ENCODE measurements at regions not wholly inside any gene's neighbourhood (a gene's known extent, or its start where the extent isn't known, plus 50 kb on each side); places are given as distances from the start of the nearest gene placed in this dataset.

DNA sequence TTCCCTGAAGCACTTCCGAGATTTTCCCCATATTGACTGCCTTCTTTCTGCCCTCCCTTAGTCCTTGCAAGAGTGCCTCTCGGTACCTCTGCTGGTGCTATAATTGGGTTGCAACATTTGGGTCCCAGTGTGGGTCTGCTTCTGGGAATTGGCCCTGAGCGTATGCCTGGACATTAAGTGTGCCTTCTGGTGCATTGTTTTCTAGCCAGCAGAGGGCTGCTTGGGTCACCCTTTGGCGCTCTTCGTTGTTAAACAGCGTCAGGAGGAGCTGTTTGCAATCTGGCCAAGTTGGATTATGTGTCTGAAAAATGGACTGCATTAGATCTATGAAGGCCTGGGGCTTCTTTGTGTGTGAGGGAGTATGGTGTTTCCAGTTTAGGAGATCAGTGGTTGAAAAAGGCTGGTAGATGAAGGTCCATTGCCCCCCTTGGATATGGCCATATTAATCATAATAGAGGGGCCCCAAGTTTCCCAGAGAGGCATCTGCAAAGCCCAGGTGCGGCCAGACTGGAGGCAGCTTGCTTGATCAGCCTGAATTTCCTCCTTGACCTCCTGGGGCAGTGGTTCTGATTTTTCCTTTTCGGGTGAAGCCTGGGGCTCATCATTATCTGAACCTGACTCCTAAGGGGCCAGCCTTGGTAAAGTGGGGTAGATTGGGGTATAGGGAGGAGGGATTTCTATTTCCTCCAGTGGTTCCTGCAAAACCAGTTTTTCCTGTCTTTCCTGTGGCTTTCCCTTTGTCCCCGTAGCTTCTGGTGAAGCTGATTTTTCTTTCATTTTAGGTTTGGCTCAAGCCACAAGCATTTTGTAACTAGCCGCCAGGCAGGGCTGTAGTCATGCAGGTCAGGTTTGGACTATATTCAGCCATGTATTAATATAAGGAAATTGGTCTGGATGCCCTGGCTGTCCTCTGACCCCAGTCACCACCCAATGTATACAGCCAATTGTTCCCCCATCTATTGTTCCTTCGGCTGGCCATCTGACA lies 85.4 kb upstream of the GPR6 start (continued):
- TF ChIP-seq, protein P1, sequence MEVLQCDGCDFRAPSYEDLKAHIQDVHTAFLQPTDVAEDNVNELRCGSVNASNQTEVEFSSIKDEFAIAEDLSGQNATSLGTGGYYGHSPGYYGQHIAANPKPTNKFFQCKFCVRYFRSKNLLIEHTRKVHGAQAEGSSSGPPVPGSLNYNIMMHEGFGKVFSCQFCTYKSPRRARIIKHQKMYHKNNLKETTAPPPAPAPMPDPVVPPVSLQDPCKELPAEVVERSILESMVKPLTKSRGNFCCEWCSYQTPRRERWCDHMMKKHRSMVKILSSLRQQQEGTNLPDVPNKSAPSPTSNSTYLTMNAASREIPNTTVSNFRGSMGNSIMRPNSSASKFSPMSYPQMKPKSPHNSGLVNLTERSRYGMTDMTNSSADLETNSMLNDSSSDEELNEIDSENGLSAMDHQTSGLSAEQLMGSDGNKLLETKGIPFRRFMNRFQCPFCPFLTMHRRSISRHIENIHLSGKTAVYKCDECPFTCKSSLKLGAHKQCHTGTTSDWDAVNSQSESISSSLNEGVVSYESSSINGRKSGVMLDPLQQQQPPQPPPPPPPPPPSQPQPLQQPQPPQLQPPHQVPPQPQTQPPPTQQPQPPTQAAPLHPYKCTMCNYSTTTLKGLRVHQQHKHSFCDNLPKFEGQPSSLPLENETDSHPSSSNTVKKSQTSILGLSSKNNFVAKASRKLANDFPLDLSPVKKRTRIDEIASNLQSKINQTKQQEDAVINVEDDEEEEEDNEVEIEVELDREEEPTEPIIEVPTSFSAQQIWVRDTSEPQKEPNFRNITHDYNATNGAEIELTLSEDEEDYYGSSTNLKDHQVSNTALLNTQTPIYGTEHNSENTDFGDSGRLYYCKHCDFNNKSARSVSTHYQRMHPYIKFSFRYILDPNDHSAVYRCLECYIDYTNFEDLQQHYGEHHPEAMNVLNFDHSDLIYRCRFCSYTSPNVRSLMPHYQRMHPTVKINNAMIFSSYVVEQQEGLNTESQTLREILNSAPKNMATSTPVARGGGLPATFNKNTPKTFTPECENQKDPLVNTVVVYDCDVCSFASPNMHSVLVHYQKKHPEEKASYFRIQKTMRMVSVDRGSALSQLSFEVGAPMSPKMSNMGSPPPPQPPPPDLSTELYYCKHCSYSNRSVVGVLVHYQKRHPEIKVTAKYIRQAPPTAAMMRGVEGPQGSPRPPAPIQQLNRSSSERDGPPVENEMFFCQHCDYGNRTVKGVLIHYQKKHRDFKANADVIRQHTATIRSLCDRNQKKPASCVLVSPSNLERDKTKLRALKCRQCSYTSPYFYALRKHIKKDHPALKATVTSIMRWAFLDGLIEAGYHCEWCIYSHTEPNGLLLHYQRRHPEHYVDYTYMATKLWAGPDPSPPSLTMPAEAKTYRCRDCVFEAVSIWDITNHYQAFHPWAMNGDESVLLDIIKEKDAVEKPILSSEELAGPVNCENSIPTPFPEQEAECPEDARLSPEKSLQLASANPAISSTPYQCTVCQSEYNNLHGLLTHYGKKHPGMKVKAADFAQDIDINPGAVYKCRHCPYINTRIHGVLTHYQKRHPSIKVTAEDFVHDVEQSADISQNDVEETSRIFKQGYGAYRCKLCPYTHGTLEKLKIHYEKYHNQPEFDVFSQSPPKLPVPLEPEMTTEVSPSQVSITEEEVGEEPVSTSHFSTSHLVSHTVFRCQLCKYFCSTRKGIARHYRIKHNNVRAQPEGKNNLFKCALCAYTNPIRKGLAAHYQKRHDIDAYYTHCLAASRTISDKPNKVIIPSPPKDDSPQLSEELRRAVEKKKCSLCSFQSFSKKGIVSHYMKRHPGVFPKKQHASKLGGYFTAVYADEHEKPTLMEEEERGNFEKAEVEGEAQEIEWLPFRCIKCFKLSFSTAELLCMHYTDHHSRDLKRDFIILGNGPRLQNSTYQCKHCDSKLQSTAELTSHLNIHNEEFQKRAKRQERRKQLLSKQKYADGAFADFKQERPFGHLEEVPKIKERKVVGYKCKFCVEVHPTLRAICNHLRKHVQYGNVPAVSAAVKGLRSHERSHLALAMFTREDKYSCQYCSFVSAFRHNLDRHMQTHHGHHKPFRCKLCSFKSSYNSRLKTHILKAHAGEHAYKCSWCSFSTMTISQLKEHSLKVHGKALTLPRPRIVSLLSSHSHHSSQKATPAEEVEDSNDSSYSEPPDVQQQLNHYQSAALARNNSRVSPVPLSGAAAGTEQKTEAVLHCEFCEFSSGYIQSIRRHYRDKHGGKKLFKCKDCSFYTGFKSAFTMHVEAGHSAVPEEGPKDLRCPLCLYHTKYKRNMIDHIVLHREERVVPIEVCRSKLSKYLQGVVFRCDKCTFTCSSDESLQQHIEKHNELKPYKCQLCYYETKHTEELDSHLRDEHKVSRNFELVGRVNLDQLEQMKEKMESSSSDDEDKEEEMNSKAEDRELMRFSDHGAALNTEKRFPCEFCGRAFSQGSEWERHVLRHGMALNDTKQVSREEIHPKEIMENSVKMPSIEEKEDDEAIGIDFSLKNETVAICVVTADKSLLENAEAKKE (CRISPR knock-in tag; IDR thresholded peaks at IDR 0.05): peak; percentile 86
- TF ChIP-seq JUNB (IDR thresholded peaks at IDR 0.05; ENCODE audit: unreplicated experiment) (no peak), ZNF114 (CRISPR knock-in tag; IDR thresholded peaks at IDR 0.05) (no peak)
- TF ChIP-seq, protein P2, sequence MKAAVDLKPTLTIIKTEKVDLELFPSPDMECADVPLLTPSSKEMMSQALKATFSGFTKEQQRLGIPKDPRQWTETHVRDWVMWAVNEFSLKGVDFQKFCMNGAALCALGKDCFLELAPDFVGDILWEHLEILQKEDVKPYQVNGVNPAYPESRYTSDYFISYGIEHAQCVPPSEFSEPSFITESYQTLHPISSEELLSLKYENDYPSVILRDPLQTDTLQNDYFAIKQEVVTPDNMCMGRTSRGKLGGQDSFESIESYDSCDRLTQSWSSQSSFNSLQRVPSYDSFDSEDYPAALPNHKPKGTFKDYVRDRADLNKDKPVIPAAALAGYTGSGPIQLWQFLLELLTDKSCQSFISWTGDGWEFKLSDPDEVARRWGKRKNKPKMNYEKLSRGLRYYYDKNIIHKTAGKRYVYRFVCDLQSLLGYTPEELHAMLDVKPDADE (IDR thresholded peaks at IDR 0.05): no peak

DNA sequence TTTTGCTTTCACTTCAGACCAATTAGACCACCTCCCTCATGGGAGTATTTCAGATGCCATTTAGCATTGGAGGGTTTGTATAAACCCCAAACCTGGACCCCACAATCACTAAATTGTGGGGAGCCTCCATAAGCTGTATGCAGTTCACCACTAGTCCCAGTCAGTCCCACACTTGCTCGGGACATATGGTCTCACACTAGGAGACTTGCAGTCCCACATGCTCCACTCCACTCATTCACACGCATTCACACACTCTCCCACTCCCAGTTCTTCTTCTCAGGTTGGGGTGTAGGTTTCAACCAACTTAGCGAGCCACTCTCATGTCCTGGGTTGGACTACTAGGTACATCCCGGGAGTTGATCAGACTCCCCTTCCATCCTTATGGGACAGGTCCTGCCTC lies 84.5 kb upstream of the GPR6 start:
- 0 out of 2 replicates have a peak overlapping the region, but pooled peaks have one; percentile 45 for H3K27ac Mint-ChIP-seq
- H3F3A ChIP-seq (replicated peaks; ENCODE audit: low read depth): no peaks in the 10 kb centered on the region
- H3K4me3 ChIP-seq: no peak overlapping the region
- no peak for DNase-seq (ENCODE audit: low spot score)
- H3K27me3 Mint-ChIP-seq (ENCODE audit: insufficient read depth, low read depth, poor library complexity): peaks cover 12% of the 10 kb centered on the region
- H4K20me1 ChIP-seq (replicated peaks; ENCODE audit: insufficient read depth): no peaks in the 10 kb centered on the region
- no peak overlapping the region for H2AFZ ChIP-seq
- peaks cover 51% of the 10 kb centered on the region for H3K36me3 Mint-ChIP-seq (ENCODE audit: low read depth)
- no peaks in the 10 kb centered on the region for H3K27me3 ChIP-seq (ENCODE audit: insufficient read depth)
- H3K9me2 ChIP-seq (ENCODE audit: insufficient read depth): peaks cover 13% of the 10 kb centered on the region; the same call in 1 of the 2 replicates
- no peak overlapping the region; the same call in 2 of the 3 replicates for H3K4me3 Mint-ChIP-seq
- H3K27ac ChIP-seq (ENCODE audit: low read depth): no peak overlapping the region
- ATAC-seq: no peak
- peaks cover 34% of the 10 kb centered on the region for H3K4me1 Mint-ChIP-seq
- H3K36me3 ChIP-seq (ENCODE audit: insufficient read depth): peaks cover 16% of the 10 kb centered on the region
- H3K4me2 ChIP-seq: no peak overlapping the region
- no peaks in the 10 kb centered on the region for H3K79me2 ChIP-seq (replicated peaks; ENCODE audit: insufficient read depth)
- peaks cover 42% of the 10 kb centered on the region for H3K9me3 Mint-ChIP-seq
- peaks cover 9% of the 10 kb centered on the region; the same call in 1 of the 2 replicates for H3K4me1 ChIP-seq (ENCODE audit: insufficient read depth)
- TF ChIP-seq, protein P3, sequence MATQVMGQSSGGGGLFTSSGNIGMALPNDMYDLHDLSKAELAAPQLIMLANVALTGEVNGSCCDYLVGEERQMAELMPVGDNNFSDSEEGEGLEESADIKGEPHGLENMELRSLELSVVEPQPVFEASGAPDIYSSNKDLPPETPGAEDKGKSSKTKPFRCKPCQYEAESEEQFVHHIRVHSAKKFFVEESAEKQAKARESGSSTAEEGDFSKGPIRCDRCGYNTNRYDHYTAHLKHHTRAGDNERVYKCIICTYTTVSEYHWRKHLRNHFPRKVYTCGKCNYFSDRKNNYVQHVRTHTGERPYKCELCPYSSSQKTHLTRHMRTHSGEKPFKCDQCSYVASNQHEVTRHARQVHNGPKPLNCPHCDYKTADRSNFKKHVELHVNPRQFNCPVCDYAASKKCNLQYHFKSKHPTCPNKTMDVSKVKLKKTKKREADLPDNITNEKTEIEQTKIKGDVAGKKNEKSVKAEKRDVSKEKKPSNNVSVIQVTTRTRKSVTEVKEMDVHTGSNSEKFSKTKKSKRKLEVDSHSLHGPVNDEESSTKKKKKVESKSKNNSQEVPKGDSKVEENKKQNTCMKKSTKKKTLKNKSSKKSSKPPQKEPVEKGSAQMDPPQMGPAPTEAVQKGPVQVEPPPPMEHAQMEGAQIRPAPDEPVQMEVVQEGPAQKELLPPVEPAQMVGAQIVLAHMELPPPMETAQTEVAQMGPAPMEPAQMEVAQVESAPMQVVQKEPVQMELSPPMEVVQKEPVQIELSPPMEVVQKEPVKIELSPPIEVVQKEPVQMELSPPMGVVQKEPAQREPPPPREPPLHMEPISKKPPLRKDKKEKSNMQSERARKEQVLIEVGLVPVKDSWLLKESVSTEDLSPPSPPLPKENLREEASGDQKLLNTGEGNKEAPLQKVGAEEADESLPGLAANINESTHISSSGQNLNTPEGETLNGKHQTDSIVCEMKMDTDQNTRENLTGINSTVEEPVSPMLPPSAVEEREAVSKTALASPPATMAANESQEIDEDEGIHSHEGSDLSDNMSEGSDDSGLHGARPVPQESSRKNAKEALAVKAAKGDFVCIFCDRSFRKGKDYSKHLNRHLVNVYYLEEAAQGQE (IDR thresholded peaks at IDR 0.05; ENCODE audit: unreplicated experiment): no peak
- TF ChIP-seq NANOG (IDR thresholded peaks at IDR 0.05; ENCODE audit: borderline replicate concordance): no peak
- TF ChIP-seq CTCF (conservative IDR thresholded peaks at IDR 0.05; ENCODE audit: low read depth in 2 of 2): no peak
- no peak for TF ChIP-seq POLR2AphosphoS5 (IDR thresholded peaks at IDR 0.05; ENCODE audit: low read depth)
- TF ChIP-seq ZNF114 (CRISPR knock-in tag; IDR thresholded peaks at IDR 0.05): no peak
- no peak for TF ChIP-seq EZH2phosphoT487 (IDR thresholded peaks at IDR 0.05; ENCODE audit: unreplicated experiment)

All from GM23338 (cell line).